AG08396 (cell line): ENCODE measurements at regions not wholly inside any gene's neighbourhood (a gene's known extent, or its start where the extent isn't known, plus 50 kb on each side); places are given as distances from the start of the nearest gene placed in this dataset.
"Not testable (repeated sequence)": the region's sequence is repeated elsewhere in the genome, so short reads cannot be mapped to it uniquely, and the experiment has no call there.

Experiments
- DNase-seq: peaks from one replicate; pipeline ENCODE4 v3.0.0; 2012; ENCODE audit warnings: low spot score, mixed read lengths

GRCh38 chr15:63434576-63435186, 53.0 kb upstream of the CA12 start:
- DNase-seq = no peak

GRCh38 chr15:63435204-63435820, 53.7 kb upstream of the CA12 start:
- DNase-seq = no peak

DNA sequence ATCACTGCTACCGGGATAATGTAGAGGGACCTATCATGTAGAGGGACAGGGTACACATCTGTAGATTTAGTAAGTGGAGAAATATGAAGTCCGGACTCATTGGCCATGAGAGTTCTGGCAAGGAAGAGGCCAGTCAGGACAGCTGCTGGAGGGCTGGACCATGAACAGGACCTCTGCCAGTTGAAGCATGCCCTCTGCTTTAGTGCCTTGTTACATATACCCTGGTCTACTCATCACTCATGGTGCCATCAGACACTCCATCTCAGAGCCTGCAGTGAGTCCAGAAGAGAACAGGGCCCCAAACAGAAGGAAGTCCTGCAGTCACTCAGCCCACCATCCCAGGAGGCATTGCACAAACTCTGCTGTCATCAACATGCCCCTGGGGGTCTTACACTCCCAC, 54.7 kb upstream of the CA12 start:
- DNase-seq = no peak

- peak; percentile 75 for DNase-seq
Observed at GRCh38 chr15:63436872-63437375, 55.3 kb upstream of the CA12 start.

DNA sequence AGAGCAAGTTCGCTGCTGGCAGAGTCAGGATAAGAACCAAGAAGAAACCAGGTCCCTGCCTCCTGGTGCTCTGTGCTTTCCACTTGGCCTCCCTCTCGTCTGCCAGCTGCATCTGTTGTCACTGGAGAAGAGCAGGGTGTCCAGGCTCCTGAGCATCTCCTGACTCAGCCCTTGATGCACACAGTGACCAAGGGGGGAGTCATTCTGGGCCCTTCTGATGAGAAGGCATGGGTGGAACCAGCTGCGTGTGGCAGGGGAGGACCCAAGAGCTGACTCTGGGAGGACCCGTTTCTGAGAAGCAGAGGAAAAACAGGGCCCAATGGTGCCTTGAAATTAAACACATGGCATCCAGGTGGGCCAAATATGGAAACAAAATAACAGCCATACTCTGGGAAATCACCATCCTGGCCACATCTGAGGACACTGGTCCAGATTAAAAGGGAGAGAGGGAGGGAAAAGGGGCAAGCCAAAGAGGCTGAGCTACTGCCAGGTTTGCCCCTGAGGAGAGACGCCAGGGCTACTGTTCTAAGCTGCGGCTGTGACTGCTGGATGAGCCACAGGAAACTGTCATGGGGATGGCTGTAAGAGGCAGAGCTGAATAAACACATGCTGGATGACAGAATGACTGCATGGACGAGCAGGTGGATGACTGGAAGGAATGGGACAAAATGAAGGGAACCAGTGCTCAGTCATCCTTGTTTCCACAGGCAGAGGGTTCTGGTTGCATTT, 58.1 kb upstream of the CA12 start:
- DNase-seq = no peak

DNA sequence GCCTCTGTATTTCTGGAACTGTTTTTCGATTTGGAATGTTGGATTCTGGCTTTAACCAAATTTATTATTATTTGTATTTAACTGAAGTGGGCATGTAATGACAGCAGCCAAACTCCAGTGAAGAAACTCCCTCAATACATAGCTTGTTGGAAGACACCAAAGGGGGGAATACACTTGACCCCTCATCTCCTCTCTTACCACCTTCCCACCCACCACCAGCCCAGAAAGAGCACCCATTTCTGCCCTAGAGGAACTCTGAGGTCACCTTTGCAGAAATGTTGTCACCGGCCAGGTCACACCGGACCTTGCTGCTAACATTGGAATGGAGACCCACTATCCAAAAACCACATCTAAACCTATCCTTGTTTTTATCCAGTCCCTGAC, 58.6 kb upstream of the CA12 start:
- DNase-seq = no peak

GRCh38 chr15:63440756-63441155, 59.1 kb upstream of the CA12 start:
- DNase-seq = no peak

DNA sequence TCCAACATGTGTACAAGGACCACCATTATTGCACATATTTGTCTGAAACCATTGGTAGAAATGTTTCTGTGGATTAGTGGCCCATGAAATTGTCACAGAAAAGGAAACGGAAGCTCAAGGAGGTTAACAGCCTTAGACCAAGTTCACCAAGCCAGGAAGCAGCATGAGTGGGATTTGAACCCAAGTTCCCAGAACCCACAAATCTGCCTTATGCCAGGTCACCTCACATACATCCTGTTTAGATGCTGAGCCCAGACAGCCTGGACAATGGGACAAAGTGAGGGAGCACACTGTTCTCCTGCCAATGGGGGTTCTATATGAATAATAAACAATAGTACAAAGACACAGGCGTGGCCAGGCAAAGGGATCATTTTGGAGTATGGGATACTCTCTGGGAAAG, 59.6 kb upstream of the CA12 start:
- no peak for DNase-seq

DNA sequence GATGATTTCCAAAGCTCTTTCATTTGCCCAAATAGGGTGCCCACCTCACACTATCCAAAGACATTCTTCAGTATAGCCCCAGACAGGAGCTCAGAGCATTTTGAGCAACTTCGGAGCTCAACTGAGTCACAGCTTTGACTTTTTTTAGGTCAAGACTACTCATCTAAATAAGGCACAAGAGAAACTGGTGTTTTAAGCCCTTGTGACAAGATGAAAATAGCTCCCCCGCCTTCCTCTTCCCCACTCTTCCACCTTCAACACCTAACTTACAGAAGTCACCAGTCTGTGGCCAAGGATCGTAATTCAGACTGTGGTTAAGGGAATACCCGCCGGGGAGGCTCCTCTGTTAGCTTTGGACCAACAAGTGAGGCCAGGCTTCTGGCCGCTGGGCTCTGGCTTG, 60.4 kb upstream of the CA12 start:
- DNase-seq = no peak

- DNase-seq = no peak
Observed at GRCh38 chr15:63444611-63445010, 59.8 kb upstream of the USP3 start.

DNA sequence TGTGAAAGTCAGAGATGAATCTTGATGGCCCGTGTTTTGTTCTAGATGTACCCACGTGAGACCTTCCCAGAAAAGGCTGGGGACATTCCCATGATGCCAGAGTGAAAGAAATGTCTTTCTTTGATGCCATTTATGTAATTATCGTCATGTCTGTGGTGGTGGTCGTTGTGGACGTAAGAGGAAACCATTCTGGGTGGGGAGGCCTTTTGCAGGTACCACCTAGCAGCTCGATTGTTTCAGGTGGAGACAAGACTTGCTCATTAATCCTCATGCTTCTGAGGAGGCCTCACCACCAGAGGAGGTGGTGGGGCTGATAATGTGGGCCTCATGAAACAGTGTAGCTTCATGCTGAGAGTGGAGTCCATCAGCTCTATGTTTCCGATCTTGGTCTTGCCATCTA, 58.1 kb upstream of the USP3 start:
- DNase-seq = no peak

DNA sequence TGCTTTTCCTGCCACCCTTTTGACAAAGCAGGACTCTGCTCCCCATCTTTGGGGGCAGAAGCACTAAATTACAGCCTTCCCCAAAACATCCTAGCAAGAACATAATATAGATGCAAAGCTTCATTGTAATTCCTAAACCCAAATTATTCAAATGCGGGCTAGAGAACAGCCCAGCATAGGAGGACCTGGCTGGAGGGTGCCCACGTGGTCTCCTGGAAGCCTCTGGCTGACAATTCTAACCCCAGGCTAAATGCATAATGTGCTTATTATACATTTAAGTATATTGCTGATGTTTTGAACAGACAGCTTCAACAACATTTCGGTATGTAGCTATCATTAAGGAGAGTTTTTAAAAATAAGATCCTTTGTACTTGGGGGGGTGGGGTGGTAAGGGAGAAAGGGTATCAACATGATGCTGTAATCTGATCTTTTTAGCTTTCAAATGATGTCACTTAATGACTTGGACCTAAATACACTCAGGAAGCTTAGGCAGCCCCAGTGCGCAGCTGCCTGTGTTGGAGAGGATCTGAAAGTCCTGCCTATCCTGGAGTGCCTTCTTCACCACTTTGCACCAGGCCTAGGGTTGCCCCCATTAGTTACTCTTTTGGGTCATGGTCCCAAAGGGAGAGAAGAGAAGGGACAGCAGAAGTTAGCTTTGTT, 57.2 kb upstream of the USP3 start:
- no peak for DNase-seq

- DNase-seq = no peak
Observed at GRCh38 chr15:63448266-63448665, 56.1 kb upstream of the USP3 start.

DNA sequence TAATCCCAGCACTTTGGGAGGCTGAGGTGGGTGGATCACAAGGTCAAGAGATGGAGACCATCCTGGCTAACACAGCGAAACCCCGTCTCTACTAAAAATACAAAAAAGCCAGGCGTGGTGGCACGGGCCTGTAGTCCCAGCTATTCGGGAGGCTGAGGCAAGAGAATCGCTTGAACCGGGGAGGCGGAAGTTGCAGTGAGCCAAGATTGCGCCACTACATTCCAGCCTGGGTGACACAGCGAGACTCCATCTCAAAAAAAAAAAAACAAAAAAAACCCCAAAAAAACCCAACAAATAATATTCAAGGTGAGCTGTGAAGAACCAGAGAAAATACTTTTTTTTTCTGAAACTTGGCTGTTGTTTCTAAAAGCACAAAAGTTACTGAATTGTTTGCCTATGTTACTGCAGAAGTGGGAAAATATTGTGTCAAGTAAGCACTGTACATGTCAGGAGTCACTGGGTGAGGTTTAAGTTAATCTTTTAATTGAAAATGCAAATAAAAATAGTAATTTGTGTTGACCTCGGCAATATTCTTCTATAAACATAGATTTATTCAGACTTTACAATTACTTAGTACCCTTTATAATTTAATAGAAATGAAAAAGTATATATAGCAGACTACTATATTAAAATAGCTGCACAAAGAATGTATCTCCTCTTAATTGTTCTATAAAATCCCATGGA, 55.4 kb upstream of the USP3 start:
- DNase-seq = not testable (repeated sequence)

- no peak for DNase-seq
Observed at GRCh38 chr15:63449731-63450130, 54.7 kb upstream of the USP3 start.

DNA sequence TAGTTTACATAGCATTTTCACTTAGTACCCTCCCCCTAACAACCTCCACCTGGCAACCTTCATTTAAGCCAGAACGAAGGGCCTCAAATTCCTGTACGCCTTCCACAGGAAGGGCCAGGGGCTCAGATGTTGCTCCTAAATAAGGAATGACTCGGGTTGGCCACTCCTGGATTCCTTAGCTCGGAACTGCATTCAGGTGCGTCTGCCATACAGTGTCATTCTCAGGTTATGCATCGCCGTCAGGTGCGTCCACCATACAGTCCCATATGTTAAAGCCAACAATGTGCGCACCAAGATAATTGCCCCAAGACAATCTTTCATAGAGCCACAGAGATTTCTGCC, 53.5 kb upstream of the USP3 start:
- no peak for DNase-seq

- no peak for DNase-seq
Observed at GRCh38 chr15:63451671-63452315, 52.6 kb upstream of the USP3 start.

DNA sequence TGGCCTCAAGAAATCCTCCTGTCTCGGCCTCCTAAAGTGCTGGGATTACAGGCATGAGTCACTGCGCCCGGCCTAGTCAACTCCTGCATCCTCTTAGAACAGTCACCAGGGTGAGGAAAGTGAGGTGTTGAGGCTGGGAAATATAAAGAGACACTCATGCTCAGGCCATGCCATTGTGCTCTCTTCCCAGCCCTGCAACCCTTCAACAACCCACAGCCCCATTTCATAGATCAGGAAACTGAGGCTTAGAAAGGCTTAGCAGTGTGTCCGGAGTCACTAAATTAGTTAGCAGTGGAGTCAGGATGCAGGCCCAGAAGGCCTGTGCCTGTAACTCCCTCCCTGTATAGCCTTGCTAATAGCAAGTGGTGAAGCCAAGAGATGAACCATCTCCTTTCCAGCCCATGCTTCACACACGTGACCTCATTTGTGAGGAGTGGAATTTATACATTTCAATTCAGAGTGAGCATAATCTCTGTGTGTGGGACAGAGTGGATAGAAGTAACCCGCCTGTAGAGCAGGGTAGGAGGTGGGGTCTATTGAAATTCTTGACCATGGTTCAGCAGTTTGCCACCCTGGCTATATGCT, 51.7 kb upstream of the USP3 start:
- no peak for DNase-seq

DNA sequence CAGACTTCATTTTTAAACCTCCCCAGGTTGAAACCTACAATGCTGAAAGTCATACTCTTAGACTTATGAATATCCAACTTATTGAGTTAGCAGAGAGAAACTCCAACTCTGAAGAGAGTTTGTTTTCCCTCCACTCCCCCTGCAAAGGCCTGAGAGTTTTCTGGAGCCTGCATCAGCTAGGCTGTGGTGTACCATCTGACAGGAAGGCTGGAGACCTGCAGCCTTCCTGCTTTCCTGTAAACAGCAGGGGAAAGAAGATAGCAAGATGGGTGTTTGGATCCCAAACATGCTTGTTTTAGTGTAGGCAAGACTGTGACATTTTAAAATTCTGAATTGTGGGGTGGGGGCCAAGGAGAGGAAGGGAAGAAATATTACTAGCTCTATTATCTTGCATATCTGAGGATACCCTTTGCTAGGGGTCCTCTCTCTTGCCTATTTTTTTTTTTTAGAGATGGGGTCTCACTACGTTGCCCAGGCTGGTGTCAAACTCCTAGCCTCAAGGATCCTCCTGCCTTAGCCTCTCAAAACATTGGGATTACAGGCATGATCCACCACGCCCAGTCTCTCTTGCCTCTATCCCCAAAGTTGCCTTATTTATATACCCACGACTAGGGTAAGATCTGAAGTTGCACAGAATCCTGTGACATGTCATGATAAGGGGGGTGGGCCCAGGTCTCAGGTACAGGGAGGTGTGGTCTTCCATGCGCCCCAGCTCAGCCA, 51.0 kb upstream of the USP3 start:
- no peak for DNase-seq

DNA sequence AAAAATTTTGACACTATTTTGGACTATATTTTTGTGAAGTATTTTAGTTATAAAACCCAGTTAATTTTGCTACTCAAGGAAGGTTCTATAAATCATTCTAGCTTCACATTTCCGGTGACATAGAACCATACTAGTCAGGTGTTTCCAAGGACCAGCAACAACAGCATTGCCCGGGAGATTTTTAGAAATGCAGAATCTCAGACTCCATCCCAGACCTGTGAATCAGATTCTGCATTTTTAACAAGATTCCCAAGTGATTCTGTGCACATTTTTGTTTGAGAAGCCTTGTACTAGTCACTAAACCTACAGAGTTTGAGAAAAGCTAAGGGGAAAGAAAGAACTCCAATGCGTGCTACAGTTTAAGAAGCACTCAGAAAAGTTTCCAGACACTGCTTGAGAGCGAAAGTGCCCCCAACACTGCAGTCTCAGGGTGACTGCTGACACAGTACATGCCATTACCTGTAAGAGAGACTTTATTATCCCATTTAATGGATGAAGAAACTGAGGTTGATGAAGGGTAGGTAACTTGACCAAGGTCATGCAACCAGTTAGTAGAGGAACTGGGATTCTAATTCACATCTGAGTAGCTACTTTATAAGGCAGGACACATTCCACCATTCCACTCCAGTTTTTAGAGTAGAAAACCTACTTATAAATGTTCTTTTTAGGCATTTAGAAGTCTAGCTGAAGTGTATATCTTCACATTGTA, 49.7 kb upstream of the USP3 start:
- no peak for DNase-seq
